ENCODE measurements at regions not wholly inside any gene's neighbourhood (a gene's known extent, or its start where the extent isn't known, plus 50 kb on each side); places are given as distances from the start of the nearest gene placed in this dataset.

- Histone ChIP-seq H3K36me3 (ENCODE audit: control insufficient read depth, insufficient read depth, low read length) (no peaks in the 10 kb centered on the region), H3K4me2 (ENCODE audit: extremely low read depth, insufficient read depth, low read length) (no peak overlapping the region), H3K9me3 (ENCODE audit: control insufficient read depth, insufficient read depth, low read depth, low read length) (no peaks in the 10 kb centered on the region), H3K79me2 (ENCODE audit: control insufficient read depth, insufficient read depth, low read length) (no peaks in the 10 kb centered on the region), H3K4me1 (ENCODE audit: control insufficient read depth, extremely low read depth, insufficient read depth, low read length) (no peaks in the 10 kb centered on the region), H3K27me3 (ENCODE audit: control insufficient read depth, insufficient read depth, low read length) (no peaks in the 10 kb centered on the region), H3K9ac (ENCODE audit: insufficient read depth, low read length) (no peak overlapping the region), H2AFZ (ENCODE audit: low read length) (no peak overlapping the region), H3K4me3 (replicated peaks in 1 of 4; ENCODE audit: control extremely low read depth in 1 of 4, insufficient read depth in 1 of 4, low read depth in 3 of 4, low read length in 4 of 4) (no peak overlapping the region), H3K27ac (ENCODE audit: insufficient read depth, low read length) (no peak overlapping the region), H4K20me1 (ENCODE audit: control insufficient read depth, extremely low read depth, insufficient read depth, low read length) (no peaks in the 10 kb centered on the region)
- DNase-seq (ENCODE audit: low read depth in 2 of 2) = no peak
- TF ChIP-seq EZH2 (IDR thresholded peaks at IDR 0.05; ENCODE audit: low read length, missing control alignments) (no peak), CTCF (conservative IDR thresholded peaks at IDR 0.05 in 1 of 2, IDR thresholded peaks at IDR 0.05 in 1 of 2; ENCODE audit: low read depth in 1 of 2, low read length in 2 of 2) (no peak)
Measured at GRCh38 chr6:147053311-147053921, 150.8 kb upstream of the STXBP5 start.

- Histone ChIP-seq H3K27ac (ENCODE audit: insufficient read depth, low read length) (no peak overlapping the region), H3K9ac (ENCODE audit: insufficient read depth, low read length) (no peak overlapping the region), H3K79me2 (ENCODE audit: control insufficient read depth, insufficient read depth, low read length) (no peaks in the 10 kb centered on the region), H3K4me3 (replicated peaks in 1 of 4; ENCODE audit: control extremely low read depth in 1 of 4, insufficient read depth in 1 of 4, low read depth in 3 of 4, low read length in 4 of 4) (no peak overlapping the region), H3K4me2 (ENCODE audit: extremely low read depth, insufficient read depth, low read length) (no peak overlapping the region), H3K4me1 (ENCODE audit: control insufficient read depth, extremely low read depth, insufficient read depth, low read length) (no peaks in the 10 kb centered on the region), H3K27me3 (ENCODE audit: control insufficient read depth, insufficient read depth, low read length) (no peaks in the 10 kb centered on the region), H3K9me3 (ENCODE audit: control insufficient read depth, insufficient read depth, low read depth, low read length) (no peaks in the 10 kb centered on the region), H4K20me1 (ENCODE audit: control insufficient read depth, extremely low read depth, insufficient read depth, low read length) (no peaks in the 10 kb centered on the region), H2AFZ (ENCODE audit: low read length) (no peak overlapping the region), H3K36me3 (ENCODE audit: control insufficient read depth, insufficient read depth, low read length) (no peaks in the 10 kb centered on the region)
- no peak for DNase-seq (ENCODE audit: low read depth in 2 of 2)
- TF ChIP-seq CTCF (conservative IDR thresholded peaks at IDR 0.05 in 1 of 2, IDR thresholded peaks at IDR 0.05 in 1 of 2; ENCODE audit: low read depth in 1 of 2, low read length in 2 of 2) (no peak), EZH2 (IDR thresholded peaks at IDR 0.05; ENCODE audit: low read length, missing control alignments) (no peak)
Measured at GRCh38 chr6:147054158-147054557, 150.1 kb upstream of the STXBP5 start.

- no peak overlapping the region for H3K4me3 ChIP-seq (replicated peaks in 1 of 4; ENCODE audit: control extremely low read depth in 1 of 4, insufficient read depth in 1 of 4, low read depth in 3 of 4, low read length in 4 of 4)
- no peak overlapping the region for H3K27ac ChIP-seq (ENCODE audit: insufficient read depth, low read length)
- H3K36me3 ChIP-seq (ENCODE audit: control insufficient read depth, insufficient read depth, low read length) = no peaks in the 10 kb centered on the region
- no peaks in the 10 kb centered on the region for H3K27me3 ChIP-seq (ENCODE audit: control insufficient read depth, insufficient read depth, low read length)
- H2AFZ ChIP-seq (ENCODE audit: low read length) = no peak overlapping the region
- TF ChIP-seq CTCF (conservative IDR thresholded peaks at IDR 0.05 in 1 of 2, IDR thresholded peaks at IDR 0.05 in 1 of 2; ENCODE audit: low read depth in 1 of 2, low read length in 2 of 2) (no peak), EZH2 (IDR thresholded peaks at IDR 0.05; ENCODE audit: low read length, missing control alignments) (no peak)
- H3K79me2 ChIP-seq (ENCODE audit: control insufficient read depth, insufficient read depth, low read length) = no peaks in the 10 kb centered on the region
- no peaks in the 10 kb centered on the region for H3K4me1 ChIP-seq (ENCODE audit: control insufficient read depth, extremely low read depth, insufficient read depth, low read length)
- no peak overlapping the region for H3K4me2 ChIP-seq (ENCODE audit: extremely low read depth, insufficient read depth, low read length)
- H4K20me1 ChIP-seq (ENCODE audit: control insufficient read depth, extremely low read depth, insufficient read depth, low read length) = no peaks in the 10 kb centered on the region
- no peak for DNase-seq (ENCODE audit: low read depth in 2 of 2)
- no peak overlapping the region for H3K9ac ChIP-seq (ENCODE audit: insufficient read depth, low read length)
- no peaks in the 10 kb centered on the region for H3K9me3 ChIP-seq (ENCODE audit: control insufficient read depth, insufficient read depth, low read depth, low read length)
Measured at GRCh38 chr6:147054871-147055270, 149.3 kb upstream of the STXBP5 start.
